Kidney epithelial cell (primary cell): ENCODE measurements at regions not wholly inside any gene's neighbourhood (a gene's known extent, or its start where the extent isn't known, plus 50 kb on each side); places are given as distances from the start of the nearest gene placed in this dataset.

Experiments used
- DNase-seq: peaks from one replicate; pipeline ENCODE4 v3.0.0-alpha.2; 2010; ENCODE audit warnings: low read depth
- H3K27me3 ChIP-seq: 2 replicates; pipeline ENCODE4 v1.6.0; 2011; ENCODE audit warnings: low read length; ENCODE audit not compliant: control insufficient read depth, insufficient read depth
- H3K36me3 ChIP-seq: 2 replicates; pipeline ENCODE4 v1.5.1; 2011; ENCODE audit warnings: low read length; ENCODE audit not compliant: control insufficient read depth, insufficient read depth
- H3K4me3 ChIP-seq: 2 replicates; pipeline ENCODE4 v1.5.1; 2011; ENCODE audit warnings: low read depth, mild to moderate bottlenecking, control low read depth, low read length
- CTCF ChIP-seq: IDR thresholded peaks from 2 replicates; pipeline ENCODE4 v1.5.1; 2011; ENCODE audit warnings: mild to moderate bottlenecking, moderate library complexity, low read length, control low read depth, inconsistent platforms; ENCODE audit not compliant: insufficient read depth, poor library complexity, severe bottlenecking

GRCh38 chr21:14753069-14753465 lies 207.0 kb upstream of the SAMSN1 start:
- Histone ChIP-seq H3K36me3 (no peaks in the 10 kb centered on the region), H3K4me3 (no peak overlapping the region), H3K27me3 (no peaks in the 10 kb centered on the region)
- no peak for DNase-seq
- no peak for TF ChIP-seq CTCF

- no peaks in the 10 kb centered on the region for H3K36me3 ChIP-seq
- H3K4me3 ChIP-seq: no peak overlapping the region
- DNase-seq: no peak
- no peaks in the 10 kb centered on the region for H3K27me3 ChIP-seq
- no peak for TF ChIP-seq CTCF
These were observed 206.3 kb upstream of the SAMSN1 start for GRCh38 chr21:14752345-14752909.

- Histone ChIP-seq H3K4me3 (no peak overlapping the region), H3K27me3 (no peaks in the 10 kb centered on the region), H3K36me3 (no peaks in the 10 kb centered on the region)
- TF ChIP-seq CTCF: no peak
- no peak for DNase-seq
These were observed 205.7 kb upstream of the SAMSN1 start for GRCh38 chr21:14751602-14752344.

- Histone ChIP-seq H3K36me3 (no peaks in the 10 kb centered on the region), H3K27me3 (no peaks in the 10 kb centered on the region), H3K4me3 (no peak overlapping the region)
- no peak for TF ChIP-seq CTCF
- DNase-seq: no peak
These were observed 204.9 kb upstream of the SAMSN1 start for GRCh38 chr21:14751011-14751410.

- Histone ChIP-seq H3K4me3 (no peak overlapping the region), H3K27me3 (no peaks in the 10 kb centered on the region), H3K36me3 (no peaks in the 10 kb centered on the region)
- DNase-seq: no peak
- no peak for TF ChIP-seq CTCF
These were observed 203.9 kb upstream of the SAMSN1 start for GRCh38 chr21:14750041-14750440.

- Histone ChIP-seq H3K4me3 (no peak overlapping the region), H3K27me3 (no peaks in the 10 kb centered on the region), H3K36me3 (no peaks in the 10 kb centered on the region)
- TF ChIP-seq CTCF: no peak
- no peak for DNase-seq
These were observed 202.5 kb upstream of the SAMSN1 start for GRCh38 chr21:14748662-14749061.
